ENCODE measurements at regions not wholly inside any gene's neighbourhood (a gene's known extent, or its start where the extent isn't known, plus 50 kb on each side); places are given as distances from the start of the nearest gene placed in this dataset.

DNA sequence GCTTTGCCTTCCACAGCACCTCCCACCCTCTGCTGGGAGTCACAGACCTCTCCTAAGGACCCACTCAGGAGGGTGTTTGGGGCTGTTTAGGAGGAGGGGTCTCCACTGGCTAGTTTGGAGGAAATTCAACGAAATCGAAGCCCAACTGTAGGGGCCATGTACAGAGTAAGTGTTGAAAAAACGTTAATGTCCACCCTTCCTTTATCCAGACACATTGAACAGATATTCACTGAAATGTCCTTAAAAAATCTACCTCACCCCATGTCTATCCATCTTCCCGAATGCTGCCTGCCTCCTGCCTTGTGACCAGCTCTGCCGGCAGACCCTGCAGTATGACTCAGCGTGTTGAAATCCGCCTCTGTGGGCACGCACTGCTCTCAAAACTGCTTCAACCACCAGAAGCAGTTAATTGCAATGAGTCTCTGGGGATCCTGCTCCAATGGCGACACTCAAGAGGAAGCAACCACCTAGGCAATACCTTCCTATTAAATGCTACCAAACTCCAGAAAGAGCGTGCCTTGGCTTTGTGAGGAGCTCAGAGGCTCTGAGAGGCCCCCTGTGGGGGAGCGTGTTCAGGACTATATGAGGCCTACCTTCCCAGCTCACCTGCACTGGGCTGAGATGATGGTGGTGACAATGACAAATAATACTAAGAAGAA lies 61.4 kb upstream of the RTN4 start (continued):
- TF ChIP-seq KDM5B (CRISPR knock-in tag; IDR thresholded peaks at IDR 0.05; ENCODE audit: borderline replicate concordance): peak; percentile 41; the same call in 1 of the 2 replicates
- TF ChIP-seq, protein P1, sequence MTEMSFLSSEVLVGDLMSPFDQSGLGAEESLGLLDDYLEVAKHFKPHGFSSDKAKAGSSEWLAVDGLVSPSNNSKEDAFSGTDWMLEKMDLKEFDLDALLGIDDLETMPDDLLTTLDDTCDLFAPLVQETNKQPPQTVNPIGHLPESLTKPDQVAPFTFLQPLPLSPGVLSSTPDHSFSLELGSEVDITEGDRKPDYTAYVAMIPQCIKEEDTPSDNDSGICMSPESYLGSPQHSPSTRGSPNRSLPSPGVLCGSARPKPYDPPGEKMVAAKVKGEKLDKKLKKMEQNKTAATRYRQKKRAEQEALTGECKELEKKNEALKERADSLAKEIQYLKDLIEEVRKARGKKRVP (CRISPR knock-in tag; IDR thresholded peaks at IDR 0.05): no peak
- no peak for TF ChIP-seq PRPF4 (IDR thresholded peaks at IDR 0.05; ENCODE audit: low read depth, low read length, poor library complexity, severe bottlenecking)
- TF ChIP-seq ZNF205 (CRISPR knock-in tag; IDR thresholded peaks at IDR 0.05): 0 out of 2 replicates have a peak, but pooled peaks have one; percentile 5
- TF ChIP-seq, protein P2, sequence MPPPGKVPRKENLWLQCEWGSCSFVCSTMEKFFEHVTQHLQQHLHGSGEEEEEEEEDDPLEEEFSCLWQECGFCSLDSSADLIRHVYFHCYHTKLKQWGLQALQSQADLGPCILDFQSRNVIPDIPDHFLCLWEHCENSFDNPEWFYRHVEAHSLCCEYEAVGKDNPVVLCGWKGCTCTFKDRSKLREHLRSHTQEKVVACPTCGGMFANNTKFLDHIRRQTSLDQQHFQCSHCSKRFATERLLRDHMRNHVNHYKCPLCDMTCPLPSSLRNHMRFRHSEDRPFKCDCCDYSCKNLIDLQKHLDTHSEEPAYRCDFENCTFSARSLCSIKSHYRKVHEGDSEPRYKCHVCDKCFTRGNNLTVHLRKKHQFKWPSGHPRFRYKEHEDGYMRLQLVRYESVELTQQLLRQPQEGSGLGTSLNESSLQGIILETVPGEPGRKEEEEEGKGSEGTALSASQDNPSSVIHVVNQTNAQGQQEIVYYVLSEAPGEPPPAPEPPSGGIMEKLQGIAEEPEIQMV (CRISPR knock-in tag; IDR thresholded peaks at IDR 0.05; ENCODE audit: low read depth): no peak
- TF ChIP-seq ZBTB7A (CRISPR knock-in tag; IDR thresholded peaks at IDR 0.05): 0 out of 2 replicates have a peak, but pooled peaks have one; percentile 27
- TF ChIP-seq FOSL2 (CRISPR knock-in tag; IDR thresholded peaks at IDR 0.05): peak; percentile 98
- no peak for TF ChIP-seq SMYD3 (CRISPR knock-in tag; IDR thresholded peaks at IDR 0.05)
- TF ChIP-seq, protein P3, sequence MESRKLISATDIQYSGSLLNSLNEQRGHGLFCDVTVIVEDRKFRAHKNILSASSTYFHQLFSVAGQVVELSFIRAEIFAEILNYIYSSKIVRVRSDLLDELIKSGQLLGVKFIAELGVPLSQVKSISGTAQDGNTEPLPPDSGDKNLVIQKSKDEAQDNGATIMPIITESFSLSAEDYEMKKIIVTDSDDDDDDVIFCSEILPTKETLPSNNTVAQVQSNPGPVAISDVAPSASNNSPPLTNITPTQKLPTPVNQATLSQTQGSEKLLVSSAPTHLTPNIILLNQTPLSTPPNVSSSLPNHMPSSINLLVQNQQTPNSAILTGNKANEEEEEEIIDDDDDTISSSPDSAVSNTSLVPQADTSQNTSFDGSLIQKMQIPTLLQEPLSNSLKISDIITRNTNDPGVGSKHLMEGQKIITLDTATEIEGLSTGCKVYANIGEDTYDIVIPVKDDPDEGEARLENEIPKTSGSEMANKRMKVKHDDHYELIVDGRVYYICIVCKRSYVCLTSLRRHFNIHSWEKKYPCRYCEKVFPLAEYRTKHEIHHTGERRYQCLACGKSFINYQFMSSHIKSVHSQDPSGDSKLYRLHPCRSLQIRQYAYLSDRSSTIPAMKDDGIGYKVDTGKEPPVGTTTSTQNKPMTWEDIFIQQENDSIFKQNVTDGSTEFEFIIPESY (CRISPR knock-in tag; IDR thresholded peaks at IDR 0.05): no peak
- TF ChIP-seq, protein P4, sequence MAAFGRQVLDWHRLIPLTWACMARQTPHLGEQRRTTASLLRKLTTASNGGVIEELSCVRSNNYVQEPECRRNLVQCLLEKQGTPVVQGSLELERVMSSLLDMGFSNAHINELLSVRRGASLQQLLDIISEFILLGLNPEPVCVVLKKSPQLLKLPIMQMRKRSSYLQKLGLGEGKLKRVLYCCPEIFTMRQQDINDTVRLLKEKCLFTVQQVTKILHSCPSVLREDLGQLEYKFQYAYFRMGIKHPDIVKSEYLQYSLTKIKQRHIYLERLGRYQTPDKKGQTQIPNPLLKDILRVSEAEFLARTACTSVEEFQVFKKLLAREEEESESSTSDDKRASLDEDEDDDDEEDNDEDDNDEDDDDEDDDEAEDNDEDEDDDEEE (CRISPR knock-in tag; IDR thresholded peaks at IDR 0.05): no peak
- TF ChIP-seq, protein P5, sequence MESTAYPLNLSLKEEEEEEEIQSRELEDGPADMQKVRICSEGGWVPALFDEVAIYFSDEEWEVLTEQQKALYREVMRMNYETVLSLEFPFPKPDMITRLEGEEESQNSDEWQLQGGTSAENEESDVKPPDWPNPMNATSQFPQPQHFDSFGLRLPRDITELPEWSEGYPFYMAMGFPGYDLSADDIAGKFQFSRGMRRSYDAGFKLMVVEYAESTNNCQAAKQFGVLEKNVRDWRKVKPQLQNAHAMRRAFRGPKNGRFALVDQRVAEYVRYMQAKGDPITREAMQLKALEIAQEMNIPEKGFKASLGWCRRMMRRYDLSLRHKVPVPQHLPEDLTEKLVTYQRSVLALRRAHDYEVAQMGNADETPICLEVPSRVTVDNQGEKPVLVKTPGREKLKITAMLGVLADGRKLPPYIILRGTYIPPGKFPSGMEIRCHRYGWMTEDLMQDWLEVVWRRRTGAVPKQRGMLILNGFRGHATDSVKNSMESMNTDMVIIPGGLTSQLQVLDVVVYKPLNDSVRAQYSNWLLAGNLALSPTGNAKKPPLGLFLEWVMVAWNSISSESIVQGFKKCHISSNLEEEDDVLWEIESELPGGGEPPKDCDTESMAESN (CRISPR knock-in tag; conservative IDR thresholded peaks at IDR 0.05): 0 out of 2 replicates have a peak, but pooled peaks have one; percentile 3
- peak; percentile 42 for TF ChIP-seq TEAD3 (CRISPR knock-in tag; optimal IDR thresholded peaks at IDR 0.05; ENCODE audit: borderline replicate concordance)
- no peak for TF ChIP-seq SP140L (CRISPR knock-in tag; IDR thresholded peaks at IDR 0.05; ENCODE audit: borderline replicate concordance)
- TF ChIP-seq ZNF660 (CRISPR knock-in tag; IDR thresholded peaks at IDR 0.05; ENCODE audit: borderline replicate concordance, low read depth): no peak
- TF ChIP-seq ZFP36L1 (CRISPR knock-in tag; IDR thresholded peaks at IDR 0.05): no peak
- no peak for TF ChIP-seq ZNF615 (CRISPR knock-in tag; IDR thresholded peaks at IDR 0.05; ENCODE audit: borderline replicate concordance)
- TF ChIP-seq BORCS8-MEF2B (CRISPR knock-in tag; IDR thresholded peaks at IDR 0.05): no peak
- peak; percentile 50 for TF ChIP-seq CEBPG (CRISPR knock-in tag; IDR thresholded peaks at IDR 0.05)
- no peak for TF ChIP-seq ZNF547 (CRISPR knock-in tag; IDR thresholded peaks at IDR 0.05)
- TF ChIP-seq ZNF644 (CRISPR knock-in tag; IDR thresholded peaks at IDR 0.05; ENCODE audit: low read depth): peak; percentile 88
- TF ChIP-seq ZMYM2 (CRISPR knock-in tag; IDR thresholded peaks at IDR 0.05): peak; percentile 66; the same call in 1 of the 2 replicates
- no peak for TF ChIP-seq U2AF2 (IDR thresholded peaks at IDR 0.05; ENCODE audit: low read depth, low read length)
- no peak for TF ChIP-seq MAF1 (CRISPR knock-in tag; IDR thresholded peaks at IDR 0.05; ENCODE audit: borderline replicate concordance)
- no peak for TF ChIP-seq ZBTB21 (CRISPR knock-in tag; IDR thresholded peaks at IDR 0.05)
- no peak for TF ChIP-seq BHLHE40 (IDR thresholded peaks at IDR 0.05; ENCODE audit: low read length)

All from HepG2 (cell line).